ENCODE measurements at regions not wholly inside any gene's neighbourhood (a gene's known extent, or its start where the extent isn't known, plus 50 kb on each side); places are given as distances from the start of the nearest gene placed in this dataset.

DNA sequence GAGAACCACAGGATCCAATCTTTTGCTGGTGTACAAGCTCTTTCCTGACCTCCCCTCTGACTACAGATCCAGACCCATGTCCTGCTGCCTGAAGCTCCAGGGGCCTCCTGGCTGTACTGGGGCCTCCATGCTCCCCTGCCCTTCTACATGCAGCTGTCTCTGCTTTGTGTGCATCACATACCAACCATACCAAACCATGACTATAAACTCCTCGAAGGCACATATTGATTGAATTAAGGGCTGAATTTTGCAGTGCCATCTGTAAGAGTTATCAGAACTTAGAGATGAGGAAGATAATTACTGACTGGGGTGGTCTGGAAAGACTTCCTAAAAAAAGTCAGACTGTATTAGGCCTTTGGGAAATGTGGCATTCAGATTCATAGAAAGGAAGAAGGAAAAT is 139.9 kb upstream of the CXCR4 start:
- H3K4me3 ChIP-seq (ENCODE audit: low read depth, low read length) = no peak overlapping the region
- TF ChIP-seq, protein P1, sequence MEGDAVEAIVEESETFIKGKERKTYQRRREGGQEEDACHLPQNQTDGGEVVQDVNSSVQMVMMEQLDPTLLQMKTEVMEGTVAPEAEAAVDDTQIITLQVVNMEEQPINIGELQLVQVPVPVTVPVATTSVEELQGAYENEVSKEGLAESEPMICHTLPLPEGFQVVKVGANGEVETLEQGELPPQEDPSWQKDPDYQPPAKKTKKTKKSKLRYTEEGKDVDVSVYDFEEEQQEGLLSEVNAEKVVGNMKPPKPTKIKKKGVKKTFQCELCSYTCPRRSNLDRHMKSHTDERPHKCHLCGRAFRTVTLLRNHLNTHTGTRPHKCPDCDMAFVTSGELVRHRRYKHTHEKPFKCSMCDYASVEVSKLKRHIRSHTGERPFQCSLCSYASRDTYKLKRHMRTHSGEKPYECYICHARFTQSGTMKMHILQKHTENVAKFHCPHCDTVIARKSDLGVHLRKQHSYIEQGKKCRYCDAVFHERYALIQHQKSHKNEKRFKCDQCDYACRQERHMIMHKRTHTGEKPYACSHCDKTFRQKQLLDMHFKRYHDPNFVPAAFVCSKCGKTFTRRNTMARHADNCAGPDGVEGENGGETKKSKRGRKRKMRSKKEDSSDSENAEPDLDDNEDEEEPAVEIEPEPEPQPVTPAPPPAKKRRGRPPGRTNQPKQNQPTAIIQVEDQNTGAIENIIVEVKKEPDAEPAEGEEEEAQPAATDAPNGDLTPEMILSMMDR (IDR thresholded peaks at IDR 0.05; ENCODE audit: borderline replicate concordance, insufficient read depth, low read depth, low read length) = no peak

DNA sequence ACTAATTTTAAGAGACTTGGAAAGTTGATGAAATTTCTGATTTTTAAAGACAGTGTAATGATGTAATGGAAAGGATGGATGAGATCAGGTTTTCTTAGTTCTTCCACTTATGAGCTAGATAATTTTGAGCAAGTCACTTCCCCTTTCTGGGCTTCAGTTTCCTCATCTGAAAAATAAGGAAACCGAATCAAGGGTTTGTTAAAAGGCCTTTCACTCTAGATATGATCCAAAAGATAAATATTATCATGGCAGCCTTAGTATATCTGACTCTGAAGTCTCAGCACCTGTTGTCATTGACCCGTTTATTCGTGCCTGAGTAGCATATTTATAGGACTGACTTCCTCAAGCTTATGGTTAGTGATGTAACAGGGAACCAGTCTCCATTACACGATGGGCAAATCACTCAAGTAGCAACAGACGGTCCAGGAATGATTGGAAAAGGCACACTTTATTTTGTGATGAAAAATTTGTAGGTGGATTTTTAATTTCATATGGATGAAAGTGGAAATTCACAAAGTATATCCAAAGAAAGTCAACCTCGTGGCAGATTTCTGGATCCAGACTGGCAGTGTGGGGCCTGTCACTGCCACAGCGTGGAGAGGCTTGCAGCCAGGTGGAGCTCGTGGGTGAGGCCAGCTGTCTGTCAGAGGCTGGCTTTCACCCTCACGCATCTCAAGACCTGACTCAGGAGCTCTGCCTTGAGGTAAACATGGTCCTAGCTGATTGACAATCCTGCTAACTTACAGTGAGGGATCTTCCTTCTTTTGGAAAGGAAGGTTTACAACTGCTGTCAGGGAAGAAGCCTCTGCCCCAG is 137.9 kb upstream of the CXCR4 start:
- H3K4me3 ChIP-seq (ENCODE audit: low read depth, low read length) = no peak overlapping the region
- TF ChIP-seq, protein P1 (IDR thresholded peaks at IDR 0.05; ENCODE audit: borderline replicate concordance, insufficient read depth, low read depth, low read length) = peak; percentile 26; the same call in 1 of the 2 replicates

DNA sequence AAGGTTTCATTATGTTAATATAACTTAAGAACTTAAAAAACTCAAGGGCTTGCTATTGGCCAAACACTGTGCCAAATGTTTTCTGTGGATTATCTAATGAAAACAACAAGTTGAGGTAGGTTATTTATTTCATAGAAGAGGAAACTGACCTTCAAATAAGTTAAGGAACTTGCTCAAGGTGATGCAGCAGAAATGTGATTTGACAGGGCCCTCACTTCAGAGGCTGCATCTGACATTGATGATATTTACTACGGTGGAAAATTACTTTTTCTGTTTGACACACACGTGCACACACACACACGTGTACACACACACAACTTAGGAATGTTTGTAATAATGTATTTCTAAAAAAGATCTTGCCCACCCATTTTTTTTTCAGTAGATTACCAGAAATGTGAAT is 137.2 kb upstream of the CXCR4 start:
- no peak overlapping the region for H3K4me3 ChIP-seq (ENCODE audit: low read depth, low read length)
- TF ChIP-seq, protein P1 (IDR thresholded peaks at IDR 0.05; ENCODE audit: borderline replicate concordance, insufficient read depth, low read depth, low read length) = no peak

DNA sequence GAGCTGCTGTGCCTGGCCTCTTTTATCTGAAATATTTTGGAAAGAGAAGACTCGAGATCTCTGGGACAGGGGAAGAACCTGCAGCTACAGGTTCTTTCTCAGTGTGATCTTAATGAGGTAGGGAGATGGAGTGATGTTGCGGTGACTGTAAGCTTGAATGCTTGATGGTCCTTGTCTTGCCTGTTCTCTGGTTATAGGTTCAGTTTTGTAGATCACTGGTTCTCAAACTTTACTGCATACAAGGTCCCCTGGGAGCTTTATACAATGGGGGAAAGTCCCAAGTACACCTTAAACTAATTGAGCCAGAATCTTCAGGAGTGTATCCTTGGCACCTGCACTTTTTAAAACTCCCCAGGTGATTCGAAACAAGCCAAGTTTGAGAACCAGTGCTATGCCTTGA is 136.7 kb upstream of the CXCR4 start:
- TF ChIP-seq, protein P1 (IDR thresholded peaks at IDR 0.05; ENCODE audit: borderline replicate concordance, insufficient read depth, low read depth, low read length) = no peak

DNA sequence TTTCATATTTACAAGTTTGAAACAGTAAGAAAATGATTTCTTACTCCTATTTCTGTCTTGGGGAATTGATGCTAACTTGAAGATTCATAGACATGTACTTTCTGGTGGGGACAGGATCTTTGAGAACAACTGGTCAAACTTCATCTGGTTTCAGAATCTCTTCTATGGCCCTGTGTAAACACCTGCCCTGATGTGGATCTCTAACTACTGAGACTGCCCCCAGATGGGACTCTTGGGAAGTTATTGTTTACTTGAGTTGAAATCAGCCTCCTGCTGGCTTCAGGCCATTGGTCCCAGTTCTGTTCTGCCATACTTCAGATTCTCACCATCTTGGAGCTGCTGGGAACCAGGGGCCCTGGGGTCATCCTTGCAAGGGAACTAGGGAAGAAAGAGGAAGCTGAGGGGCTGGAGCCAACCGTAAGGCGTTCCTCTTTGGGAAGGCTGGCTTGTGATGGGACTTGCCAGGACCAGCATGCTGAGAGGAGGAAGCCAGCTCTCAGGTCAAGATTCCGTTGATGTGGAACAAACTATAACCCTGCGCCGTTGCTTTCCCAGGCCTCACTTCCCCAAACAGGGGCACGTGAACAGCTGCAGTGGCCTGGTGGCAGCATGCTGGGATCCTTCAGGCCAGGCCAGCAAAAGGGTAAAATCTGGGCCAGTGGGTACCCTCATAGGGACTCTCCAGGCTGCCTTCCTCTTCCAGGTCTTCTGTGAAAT is 135.5 kb upstream of the CXCR4 start:
- TF ChIP-seq, protein P1 (IDR thresholded peaks at IDR 0.05; ENCODE audit: borderline replicate concordance, insufficient read depth, low read depth, low read length) = no peak
- no peak overlapping the region for H3K4me3 ChIP-seq (ENCODE audit: low read depth, low read length)

More for the DNA sequence above, 136.7 kb upstream of the CXCR4 start:
- H3K4me3 ChIP-seq (ENCODE audit: low read depth, low read length) = no peak overlapping the region

DNA sequence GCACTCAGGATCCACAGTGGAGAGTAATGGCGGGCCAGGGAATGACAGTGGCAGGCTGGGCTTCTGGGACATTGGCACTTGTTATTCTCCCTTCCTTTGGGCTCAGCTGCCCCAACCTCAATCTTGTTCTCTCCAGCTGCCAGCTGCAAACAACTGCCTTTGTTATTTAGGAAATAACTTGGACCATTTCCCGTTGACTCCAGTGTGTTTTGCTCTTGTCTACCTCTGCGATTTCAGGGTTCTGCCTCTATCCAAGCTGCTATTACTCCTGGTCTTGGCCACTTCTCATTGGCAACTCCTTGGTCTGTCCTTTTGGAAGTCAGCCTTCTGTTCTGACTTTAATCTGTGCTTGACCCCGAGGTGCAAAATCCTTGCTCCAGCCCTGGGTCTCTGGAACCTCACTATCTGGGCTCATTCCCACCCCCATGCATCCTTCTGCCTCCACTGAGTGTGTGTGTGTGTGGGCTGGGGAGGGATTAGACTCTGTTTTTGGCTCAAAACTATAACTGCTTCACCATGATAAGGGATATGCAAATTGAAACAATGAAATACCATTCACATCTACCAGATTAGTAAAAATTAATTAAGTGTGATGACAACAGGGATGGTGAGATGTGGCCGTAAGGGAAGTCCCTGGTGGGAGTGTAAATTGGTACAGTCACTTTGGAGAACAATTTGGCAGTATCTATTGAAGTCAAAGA is 134.1 kb upstream of the CXCR4 start:
- TF ChIP-seq, protein P1 (IDR thresholded peaks at IDR 0.05; ENCODE audit: borderline replicate concordance, insufficient read depth, low read depth, low read length) = no peak
- no peak overlapping the region for H3K4me3 ChIP-seq (ENCODE audit: low read depth, low read length)
